ENCODE measurements at regions not wholly inside any gene's neighbourhood (a gene's known extent, or its start where the extent isn't known, plus 50 kb on each side); places are given as distances from the start of the nearest gene placed in this dataset.

DNA sequence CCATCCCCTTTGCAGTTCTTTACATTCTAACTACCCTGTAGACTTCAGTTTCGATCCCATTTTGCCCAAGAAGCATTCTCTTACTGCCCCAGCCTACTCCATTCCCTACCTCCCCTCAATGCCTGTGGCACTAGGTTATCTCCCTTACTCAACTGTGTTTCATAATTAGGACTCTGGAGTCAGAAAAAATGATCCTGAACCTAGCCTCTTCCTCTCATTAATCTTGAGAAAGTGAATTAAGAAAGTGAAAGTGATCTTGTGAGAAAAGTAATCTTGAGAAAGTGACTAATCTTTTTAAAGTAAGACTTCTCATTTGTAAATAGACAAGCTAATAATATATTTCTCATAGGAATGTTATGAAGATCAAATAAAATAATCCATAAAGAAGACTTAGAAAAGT, 444.0 kb upstream of the TRPC7 start:
- no peak for TF ChIP-seq POLR2AphosphoS5 (IDR thresholded peaks at IDR 0.05; ENCODE audit: low read depth, low read length)
- TF ChIP-seq SIN3A (IDR thresholded peaks at IDR 0.05; ENCODE audit: borderline replicate concordance, insufficient read depth, low read length), result no peak
- no peak for TF ChIP-seq TAF1 (IDR thresholded peaks at IDR 0.05; ENCODE audit: borderline replicate concordance, insufficient read depth, low read length)
- TF ChIP-seq FOXP2 (optimal IDR thresholded peaks at IDR 0.05; ENCODE audit: borderline replicate concordance, extremely low read depth, extremely low read length, insufficient read depth), result no peak
- TF ChIP-seq, protein P1, sequence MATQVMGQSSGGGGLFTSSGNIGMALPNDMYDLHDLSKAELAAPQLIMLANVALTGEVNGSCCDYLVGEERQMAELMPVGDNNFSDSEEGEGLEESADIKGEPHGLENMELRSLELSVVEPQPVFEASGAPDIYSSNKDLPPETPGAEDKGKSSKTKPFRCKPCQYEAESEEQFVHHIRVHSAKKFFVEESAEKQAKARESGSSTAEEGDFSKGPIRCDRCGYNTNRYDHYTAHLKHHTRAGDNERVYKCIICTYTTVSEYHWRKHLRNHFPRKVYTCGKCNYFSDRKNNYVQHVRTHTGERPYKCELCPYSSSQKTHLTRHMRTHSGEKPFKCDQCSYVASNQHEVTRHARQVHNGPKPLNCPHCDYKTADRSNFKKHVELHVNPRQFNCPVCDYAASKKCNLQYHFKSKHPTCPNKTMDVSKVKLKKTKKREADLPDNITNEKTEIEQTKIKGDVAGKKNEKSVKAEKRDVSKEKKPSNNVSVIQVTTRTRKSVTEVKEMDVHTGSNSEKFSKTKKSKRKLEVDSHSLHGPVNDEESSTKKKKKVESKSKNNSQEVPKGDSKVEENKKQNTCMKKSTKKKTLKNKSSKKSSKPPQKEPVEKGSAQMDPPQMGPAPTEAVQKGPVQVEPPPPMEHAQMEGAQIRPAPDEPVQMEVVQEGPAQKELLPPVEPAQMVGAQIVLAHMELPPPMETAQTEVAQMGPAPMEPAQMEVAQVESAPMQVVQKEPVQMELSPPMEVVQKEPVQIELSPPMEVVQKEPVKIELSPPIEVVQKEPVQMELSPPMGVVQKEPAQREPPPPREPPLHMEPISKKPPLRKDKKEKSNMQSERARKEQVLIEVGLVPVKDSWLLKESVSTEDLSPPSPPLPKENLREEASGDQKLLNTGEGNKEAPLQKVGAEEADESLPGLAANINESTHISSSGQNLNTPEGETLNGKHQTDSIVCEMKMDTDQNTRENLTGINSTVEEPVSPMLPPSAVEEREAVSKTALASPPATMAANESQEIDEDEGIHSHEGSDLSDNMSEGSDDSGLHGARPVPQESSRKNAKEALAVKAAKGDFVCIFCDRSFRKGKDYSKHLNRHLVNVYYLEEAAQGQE (IDR thresholded peaks at IDR 0.05; ENCODE audit: insufficient read depth in 1 of 2, low read depth in 2 of 2, low read length in 2 of 2), result no peak

DNA sequence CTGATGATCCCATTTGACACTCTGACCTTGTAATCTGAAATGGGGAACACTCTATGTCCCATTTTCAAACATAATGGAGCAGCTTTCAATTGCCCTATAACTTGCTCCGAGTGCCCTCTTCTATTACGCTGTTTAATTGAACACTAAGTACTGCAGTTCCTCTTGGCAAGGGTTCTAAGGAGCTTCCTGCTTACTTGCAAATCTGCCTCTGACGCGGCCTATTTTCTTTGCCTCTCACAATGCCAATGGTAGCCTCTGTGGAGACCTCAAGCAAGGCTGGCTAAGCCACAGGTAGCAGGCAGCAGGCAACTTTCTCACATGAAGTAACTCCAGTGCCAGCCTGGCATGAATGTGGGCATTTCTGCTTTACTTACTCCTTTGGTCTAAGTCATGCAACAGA, 443.4 kb upstream of the TRPC7 start:
- TF ChIP-seq SIN3A (IDR thresholded peaks at IDR 0.05; ENCODE audit: borderline replicate concordance, insufficient read depth, low read length), result no peak
- no peak for TF ChIP-seq POLR2AphosphoS5 (IDR thresholded peaks at IDR 0.05; ENCODE audit: low read depth, low read length)
- TF ChIP-seq TAF1 (IDR thresholded peaks at IDR 0.05; ENCODE audit: borderline replicate concordance, insufficient read depth, low read length), result no peak
- TF ChIP-seq, protein P1 (IDR thresholded peaks at IDR 0.05; ENCODE audit: insufficient read depth in 1 of 2, low read depth in 2 of 2, low read length in 2 of 2), result no peak
- TF ChIP-seq FOXP2 (optimal IDR thresholded peaks at IDR 0.05; ENCODE audit: borderline replicate concordance, extremely low read depth, extremely low read length, insufficient read depth), result no peak

DNA sequence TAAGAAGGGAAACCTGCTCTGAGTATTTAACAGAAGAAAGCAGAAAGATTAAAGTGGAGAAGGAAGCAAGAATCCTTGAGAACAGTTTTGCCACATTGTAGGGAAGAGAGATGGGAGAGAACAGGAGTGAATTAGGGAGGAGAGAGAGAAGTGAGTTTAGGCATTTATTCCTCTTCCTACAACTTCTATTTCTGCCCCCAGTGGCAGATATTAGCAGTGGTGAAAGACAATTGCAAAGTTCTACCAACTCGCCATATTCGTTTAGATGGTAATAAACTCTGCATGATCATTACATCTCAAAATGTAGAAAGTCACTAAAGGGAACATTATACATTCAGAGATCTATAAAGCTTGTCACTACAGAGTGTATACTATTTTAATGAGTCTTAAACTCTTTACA, 440.1 kb upstream of the TRPC7 start:
- TF ChIP-seq FOXP2 (optimal IDR thresholded peaks at IDR 0.05; ENCODE audit: borderline replicate concordance, extremely low read depth, extremely low read length, insufficient read depth), result no peak
- TF ChIP-seq TAF1 (IDR thresholded peaks at IDR 0.05; ENCODE audit: borderline replicate concordance, insufficient read depth, low read length), result no peak
- no peak for TF ChIP-seq SIN3A (IDR thresholded peaks at IDR 0.05; ENCODE audit: borderline replicate concordance, insufficient read depth, low read length)
- TF ChIP-seq, protein P1 (IDR thresholded peaks at IDR 0.05; ENCODE audit: insufficient read depth in 1 of 2, low read depth in 2 of 2, low read length in 2 of 2), result no peak
- TF ChIP-seq POLR2AphosphoS5 (IDR thresholded peaks at IDR 0.05; ENCODE audit: low read depth, low read length), result no peak

DNA sequence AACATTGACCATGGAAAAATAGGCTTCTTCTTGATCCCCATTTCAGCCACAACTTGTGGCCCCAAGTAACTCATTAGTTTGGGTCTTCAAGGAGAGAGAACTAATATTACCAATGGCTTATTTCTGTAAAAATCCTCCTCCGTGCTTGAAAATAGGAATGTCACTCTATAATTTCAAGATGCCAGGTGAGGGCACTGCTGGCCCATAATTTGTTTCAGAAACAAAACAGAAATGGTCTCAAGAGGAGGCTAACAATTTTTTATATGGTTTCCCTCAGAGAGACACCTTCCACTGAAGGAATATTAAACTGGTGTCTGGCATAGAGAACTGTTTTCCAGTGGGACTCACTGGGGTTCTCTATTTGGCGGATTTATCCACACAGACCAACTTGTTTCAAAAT, 437.0 kb upstream of the TRPC7 start:
- no peak for TF ChIP-seq POLR2AphosphoS5 (IDR thresholded peaks at IDR 0.05; ENCODE audit: low read depth, low read length)
- no peak for TF ChIP-seq TAF1 (IDR thresholded peaks at IDR 0.05; ENCODE audit: borderline replicate concordance, insufficient read depth, low read length)
- TF ChIP-seq, protein P1 (IDR thresholded peaks at IDR 0.05; ENCODE audit: insufficient read depth in 1 of 2, low read depth in 2 of 2, low read length in 2 of 2), result no peak
- no peak for TF ChIP-seq SIN3A (IDR thresholded peaks at IDR 0.05; ENCODE audit: borderline replicate concordance, insufficient read depth, low read length)
- TF ChIP-seq FOXP2 (optimal IDR thresholded peaks at IDR 0.05; ENCODE audit: borderline replicate concordance, extremely low read depth, extremely low read length, insufficient read depth), result no peak
